Dedifferentiated amniotic fluid mesenchymal stem cell (primary cell): ENCODE measurements at regions not wholly inside any gene's neighbourhood (a gene's known extent, or its start where the extent isn't known, plus 50 kb on each side); places are given as distances from the start of the nearest gene placed in this dataset.

Source experiments
- DNase-seq: peaks from one replicate; pipeline ENCODE4 v3.0.0-alpha.2; 2016; ENCODE audit errors: extremely low spot score

- DNase-seq: no peak
These were observed 299.9 kb upstream of the SFRP2 start for GRCh38 chr4:154088741-154089140.

GRCh38 chr4:154086247-154086646, 297.4 kb upstream of the SFRP2 start:
- DNase-seq: no peak

GRCh38 chr4:154084864-154085263, 296.0 kb upstream of the SFRP2 start:
- no peak for DNase-seq

- no peak for DNase-seq
These were observed 294.1 kb upstream of the SFRP2 start for GRCh38 chr4:154082760-154083535.

GRCh38 chr4:154081391-154081790, 292.5 kb upstream of the SFRP2 start:
- no peak for DNase-seq

- DNase-seq: no peak
These were observed 289.8 kb upstream of the SFRP2 start for GRCh38 chr4:154078504-154079350.

- DNase-seq: peak; percentile 32
These were observed 288.0 kb upstream of the SFRP2 start for GRCh38 chr4:154076921-154077320.

GRCh38 chr4:154073107-154073822, 284.4 kb upstream of the SFRP2 start:
- peak; percentile 32 for DNase-seq

- DNase-seq: no peak
These were observed 278.9 kb upstream of the SFRP2 start for GRCh38 chr4:154067786-154068185.

GRCh38 chr4:154065368-154065767, 276.5 kb upstream of the SFRP2 start:
- DNase-seq: no peak

- no peak for DNase-seq
These were observed 275.4 kb upstream of the SFRP2 start for GRCh38 chr4:154064244-154064643.

GRCh38 chr4:154049457-154050181, 260.7 kb upstream of the SFRP2 start:
- DNase-seq: peak; percentile 98

- no peak for DNase-seq
These were observed 258.9 kb upstream of the SFRP2 start for GRCh38 chr4:154047733-154048132.

- peak; percentile 35 for DNase-seq
These were observed 256.0 kb upstream of the SFRP2 start for GRCh38 chr4:154044742-154045485.

GRCh38 chr4:154044108-154044531, 255.2 kb upstream of the SFRP2 start:
- DNase-seq: no peak

- no peak for DNase-seq
These were observed 252.8 kb upstream of the SFRP2 start for GRCh38 chr4:154041640-154042039.

GRCh38 chr4:154039435-154040343, 250.8 kb upstream of the SFRP2 start:
- no peak for DNase-seq

GRCh38 chr4:154036856-154037255, 248.0 kb upstream of the SFRP2 start:
- DNase-seq: no peak

GRCh38 chr4:154035341-154035740, 246.5 kb upstream of the SFRP2 start:
- DNase-seq: no peak

GRCh38 chr4:154033921-154034320, 245.0 kb upstream of the SFRP2 start:
- DNase-seq: no peak
